NCI-H2227 (cell line): ENCODE measurements at regions not wholly inside any gene's neighbourhood (a gene's known extent, or its start where the extent isn't known, plus 50 kb on each side); places are given as distances from the start of the nearest gene placed in this dataset.
"Not testable (repeated sequence)": the region's sequence is repeated elsewhere in the genome, so short reads cannot be mapped to it uniquely, and the experiment has no call there.

ENCODE experiments used
- DNase-seq: peaks from one replicate; lab custom pipeline; 2025; ENCODE audit not compliant: unreplicated experiment; lab: John Stamatoyannopoulos, UW

- DNase-seq = no peak
These were observed 272.5 kb downstream of the SIPA1L2 start for GRCh38 chr1:232357416-232357815.

GRCh38 chr1:232355162-232356006 lies 274.5 kb downstream of the SIPA1L2 start:
- no peak for DNase-seq

- DNase-seq = no peak
These were observed 276.9 kb downstream of the SIPA1L2 start for GRCh38 chr1:232353001-232353400.

- DNase-seq = no peak
These were observed 277.6 kb downstream of the SIPA1L2 start for GRCh38 chr1:232352366-232352765.

DNA sequence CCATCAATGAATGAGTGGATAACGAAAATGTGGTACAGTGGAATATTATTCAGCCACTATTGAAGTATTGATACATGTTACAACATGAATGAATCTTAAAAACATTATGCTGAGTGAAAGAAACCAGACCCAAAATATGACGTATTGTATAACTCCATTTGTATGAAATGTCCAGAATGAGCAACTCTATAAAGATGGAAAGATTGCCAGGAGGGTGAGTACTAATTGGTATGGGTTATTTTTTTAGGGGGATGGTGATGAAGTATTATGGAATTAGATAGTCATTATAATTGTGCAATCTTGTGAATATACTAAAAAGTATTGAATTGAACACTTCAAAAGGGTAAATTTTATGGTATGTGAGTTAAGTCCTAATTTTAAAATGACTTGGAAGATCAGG lies 278.6 kb downstream of the SIPA1L2 start:
- DNase-seq = no peak

GRCh38 chr1:232346844-232347243 lies 283.1 kb downstream of the SIPA1L2 start:
- DNase-seq = no peak

GRCh38 chr1:232344791-232345399 lies 285.0 kb downstream of the SIPA1L2 start:
- DNase-seq = no peak

- not testable (repeated sequence) for DNase-seq
These were observed 285.7 kb downstream of the SIPA1L2 start for GRCh38 chr1:232344186-232344585.

- no peak for DNase-seq
These were observed 289.5 kb downstream of the SIPA1L2 start for GRCh38 chr1:232340446-232340845.

DNA sequence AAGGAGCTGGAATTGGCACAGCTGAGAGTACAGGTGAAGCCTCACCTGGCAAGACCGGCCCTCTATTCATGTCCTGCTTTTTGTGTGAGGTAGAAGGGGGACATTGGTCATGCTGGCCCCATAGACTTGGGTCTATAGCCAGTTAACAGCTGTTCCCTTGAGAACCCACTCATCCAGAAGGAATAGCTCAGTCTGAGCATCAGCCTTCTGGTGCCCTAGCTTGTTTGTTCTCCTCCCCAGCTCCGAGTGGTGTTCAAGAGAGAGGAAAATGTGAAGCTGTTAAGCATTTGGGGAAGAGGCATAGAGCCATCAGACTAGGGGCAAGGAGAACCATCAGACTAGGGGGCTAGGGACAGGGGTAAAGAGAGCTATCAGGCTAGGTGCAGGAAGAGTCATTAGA lies 290.9 kb downstream of the SIPA1L2 start:
- no peak for DNase-seq

GRCh38 chr1:232335741-232336293 lies 294.1 kb downstream of the SIPA1L2 start:
- no peak for DNase-seq

DNA sequence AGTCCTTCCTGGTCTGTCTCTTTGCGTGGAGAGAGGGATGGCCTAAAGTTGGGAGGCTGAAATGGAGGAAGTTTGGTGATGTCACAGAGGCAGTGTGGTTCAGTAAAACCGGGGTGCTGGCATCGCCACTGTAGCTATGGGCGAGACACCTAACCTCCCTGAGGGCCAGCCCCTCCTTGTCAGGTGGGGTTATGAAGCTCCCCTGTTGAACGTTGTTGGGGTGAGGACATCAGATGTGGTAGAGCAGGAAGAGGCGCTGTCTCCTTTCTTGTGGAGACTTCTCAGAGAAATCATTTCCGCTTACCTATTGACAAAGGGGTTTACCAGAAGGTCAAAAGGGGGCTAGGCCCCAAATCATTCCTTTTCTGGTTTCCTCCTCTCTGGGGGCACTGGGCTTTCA lies 294.7 kb downstream of the SIPA1L2 start:
- no peak for DNase-seq

DNA sequence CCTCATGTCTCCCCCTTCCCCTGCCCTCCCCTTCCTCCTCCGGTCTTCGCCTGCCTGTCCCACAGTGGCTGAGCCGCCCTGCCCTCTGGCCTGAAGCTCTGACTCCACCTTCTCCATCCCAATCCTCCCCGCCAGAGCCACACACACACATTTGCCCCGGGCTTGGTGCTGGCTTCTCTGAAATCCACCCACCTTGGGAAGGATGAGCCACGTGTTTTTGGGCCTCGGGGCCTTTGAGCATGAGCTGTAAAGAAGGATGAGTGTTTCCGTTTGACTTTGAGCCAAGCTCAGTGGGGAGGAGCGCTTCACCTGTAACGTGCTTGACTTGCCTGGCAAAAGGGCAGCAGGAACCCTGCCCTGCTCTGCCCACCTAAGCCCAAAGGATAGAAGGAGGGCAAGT lies 295.1 kb downstream of the SIPA1L2 start:
- DNase-seq = no peak

DNA sequence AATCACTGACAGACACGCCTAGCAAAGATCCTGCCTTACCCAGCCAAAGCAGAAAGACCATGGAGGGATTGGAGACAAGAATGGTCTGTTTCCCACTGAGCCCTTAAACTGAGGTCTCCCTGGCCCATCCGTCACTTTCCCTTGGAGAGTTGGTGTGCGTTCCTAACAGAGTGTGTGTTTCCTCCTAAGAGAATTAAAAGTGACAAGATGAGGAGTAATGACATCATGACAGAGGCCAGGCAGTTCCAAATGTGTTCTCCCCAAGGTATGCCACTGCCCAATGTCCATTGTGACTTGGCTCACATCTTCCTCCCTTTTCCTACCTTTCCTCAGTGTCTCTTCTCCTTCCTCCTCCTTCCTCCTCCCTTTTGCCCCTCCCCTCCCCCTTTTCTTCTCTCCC lies 295.7 kb downstream of the SIPA1L2 start:
- no peak for DNase-seq

- DNase-seq = no peak
These were observed 296.5 kb downstream of the SIPA1L2 start for GRCh38 chr1:232333419-232333767.

GRCh38 chr1:232332710-232333418 lies 297.1 kb downstream of the SIPA1L2 start:
- DNase-seq = not testable (repeated sequence)

DNA sequence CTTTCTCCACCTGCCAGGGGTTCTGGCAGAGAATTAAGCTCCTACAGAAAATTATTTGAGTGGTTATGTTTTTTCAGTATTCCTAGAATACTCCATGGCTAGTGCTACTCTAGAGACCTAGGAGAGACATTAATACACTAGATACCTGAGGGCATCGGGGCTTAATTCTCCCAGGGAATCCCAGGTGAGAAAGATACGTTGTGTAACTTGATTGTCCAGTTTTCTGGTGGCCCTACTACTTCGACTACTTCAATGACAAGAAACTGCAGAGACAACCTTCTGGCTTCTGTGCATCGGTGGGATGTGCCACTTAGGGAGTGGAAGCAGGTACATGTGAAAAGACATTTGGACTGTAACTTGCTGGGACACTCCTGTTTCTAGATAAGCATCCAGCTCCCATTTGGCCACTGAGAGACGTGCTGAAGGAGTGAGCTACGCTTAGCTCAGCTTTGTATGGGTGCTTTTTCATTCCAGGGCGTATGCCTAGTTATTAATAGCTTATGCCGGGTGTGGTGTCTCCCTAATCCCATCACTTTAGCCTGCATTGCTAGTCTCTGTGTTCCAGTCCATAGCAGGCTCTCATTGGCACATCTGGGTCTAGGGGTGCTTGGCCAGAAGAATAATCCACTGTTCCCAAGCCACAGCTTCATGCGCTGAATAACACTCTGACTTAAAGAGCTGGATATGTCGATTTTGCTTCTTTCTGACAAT lies 300.7 kb downstream of the SIPA1L2 start:
- no peak for DNase-seq

DNA sequence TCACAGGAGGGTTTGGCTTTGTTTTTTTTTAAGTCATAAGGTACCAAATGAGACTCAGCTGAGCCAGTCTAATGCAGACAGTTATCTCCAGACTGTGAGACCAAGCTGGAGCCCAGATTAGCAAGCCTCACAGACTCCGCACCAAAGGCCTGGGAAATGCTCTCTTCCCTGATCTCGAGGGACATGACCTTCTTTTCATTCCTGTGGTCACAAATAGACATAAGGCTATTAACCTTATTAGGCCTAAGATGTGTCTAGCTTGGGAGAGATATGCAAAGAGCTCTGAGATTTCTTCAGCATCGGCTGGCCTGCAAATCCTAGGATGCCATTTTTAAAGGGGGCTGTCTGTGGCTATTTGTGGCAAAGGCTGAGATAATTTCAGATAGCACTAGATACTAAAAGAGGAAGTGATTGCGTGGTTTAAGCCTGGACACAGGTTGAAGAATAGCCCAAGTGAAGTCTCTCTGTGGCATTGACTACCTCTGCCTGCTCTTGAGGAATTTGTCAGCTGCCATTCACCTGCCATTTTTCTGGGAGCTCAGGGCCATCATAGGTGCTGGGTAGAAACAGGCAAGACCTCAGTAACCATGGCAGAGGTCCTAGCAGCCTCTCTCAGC lies 301.3 kb downstream of the SIPA1L2 start:
- DNase-seq = no peak

DNA sequence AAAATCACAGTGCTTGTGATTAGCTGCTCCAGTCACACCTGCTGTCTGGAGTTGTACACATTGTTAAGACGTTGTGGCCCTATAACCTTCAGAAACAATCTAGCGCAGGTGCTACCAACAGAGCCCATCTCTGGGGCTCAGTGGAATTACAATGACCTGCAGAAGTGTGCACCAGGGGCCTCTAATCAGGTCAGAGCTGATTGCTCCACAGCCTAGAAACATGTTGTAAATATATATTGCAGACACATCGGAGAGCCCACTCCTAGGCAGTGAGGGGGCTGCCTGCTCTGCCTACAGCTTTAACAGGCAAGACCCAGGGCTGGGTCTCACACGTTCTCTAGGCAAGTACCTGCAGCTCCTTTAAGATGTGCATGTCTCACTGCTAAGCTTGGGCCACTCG lies 302.0 kb downstream of the SIPA1L2 start:
- DNase-seq = peak; percentile 64

GRCh38 chr1:232327269-232327668 lies 302.7 kb downstream of the SIPA1L2 start:
- peak; percentile 47 for DNase-seq
